GM12878 (cell line): ENCODE measurements at regions not wholly inside any gene's neighbourhood (a gene's known extent, or its start where the extent isn't known, plus 50 kb on each side); places are given as distances from the start of the nearest gene placed in this dataset.

Experiments used
- ATAC-seq: fragments of 200-7000 bp; cut with Tn5 transposase; 3 replicates; pipeline ENCODE4 v1.9.1; 2020; ENCODE audit warnings: mild to moderate bottlenecking, moderate library complexity
- BruUV-seq: library from RNA; stranded (reverse); fragments of 400-500 nt; replicated peaks from 2 replicates; lab custom pipeline; 2021; lab: Mats Ljungman, UMichigan
- CTCF ChIA-PET: fragments of 300-600 bp; sonication (Branson Sonifier 250); formaldehyde crosslinking; extraction: SDS; loops from one replicate; lab custom pipeline; 2021; ENCODE audit warnings: inconsistent platforms; lab: Yijun Ruan, JAX
- POLR2A ChIA-PET: fragments of 350-600 bp; formaldehyde crosslinking; extraction: SDS; loops from one replicate; lab custom pipeline; 2021; ENCODE audit warnings: inconsistent platforms; lab: Charles Lee
- RAD21 ChIA-PET: fragments of 300-600 bp; sonication (Branson Sonifier 250); formaldehyde crosslinking; loops from one replicate; lab custom pipeline; 2023; ENCODE audit warnings: antibody characterized with exemption; ENCODE audit not compliant: unreplicated experiment; lab: Charles Lee
- SMC1A ChIA-PET: fragments of 300-600 bp; sonication (Branson Sonifier 250); formaldehyde crosslinking; loops from one replicate; lab custom pipeline; 2023; ENCODE audit not compliant: unreplicated experiment, uncharacterized antibody; lab: Charles Lee
- DNase-seq: peaks from one replicate; pipeline ENCODE4 v3.0.0-alpha.2; 2011; ENCODE audit warnings: low read depth, low spot score
- FAIRE-seq: peaks from 3 replicates; lab custom pipeline; 2011; peaks lifted over from hg19 to GRCh38; lab: Jason Lieb, UNC
- H2AFZ ChIP-seq: 2 replicates; pipeline ENCODE4 v1.6.0; 2011; ENCODE audit warnings: low read depth, low read length, control low read depth; ENCODE audit not compliant: control insufficient read depth
- H3K27ac ChIP-seq: 2 replicates; pipeline ENCODE4 v1.5.1; 2011; ENCODE audit warnings: control low read depth; ENCODE audit not compliant: control insufficient read depth, insufficient read depth
- H3K27me3 ChIP-seq, 2 experiments: replicated peaks in 1 of 2; 2 replicates each; pipeline versions ENCODE4 v1.6.0 to v1.6.1; 2011; ENCODE audit warnings: low read length in 1 of 2; ENCODE audit not compliant: control insufficient read depth in 2 of 2, insufficient read depth in 2 of 2
- H3K36me3 ChIP-seq, 2 experiments: 2 replicates each; pipeline ENCODE4 v1.5.1; 2011; ENCODE audit warnings: low read length in 1 of 2; ENCODE audit not compliant: control insufficient read depth in 2 of 2, insufficient read depth in 2 of 2
- H3K4me1 ChIP-seq: 2 replicates; pipeline ENCODE4 v1.6.1; 2011; ENCODE audit warnings: mild to moderate bottlenecking, low read length, moderate library complexity, mixed read lengths; ENCODE audit not compliant: control insufficient read depth, insufficient read depth
- H3K4me2 ChIP-seq: 2 replicates; pipeline ENCODE4 v1.6.0; 2011; ENCODE audit warnings: control low read depth; ENCODE audit not compliant: control insufficient read depth, insufficient read depth
- H3K4me3 ChIP-seq: fragments of 200-600 bp; sonication (generic); 2 replicates; pipeline ENCODE4 v1.5.1; 2016
- H3K79me2 ChIP-seq: 2 replicates; pipeline ENCODE4 v1.6.0; 2011; ENCODE audit warnings: low read length; ENCODE audit not compliant: control insufficient read depth, insufficient read depth
- H3K9ac ChIP-seq: 2 replicates; pipeline ENCODE4 v1.8.0; 2011; ENCODE audit warnings: low read length, control low read depth, mixed read lengths; ENCODE audit not compliant: control insufficient read depth, insufficient read depth
- H3K9me3 ChIP-seq: replicated peaks from 3 replicates; pipeline ENCODE4 v1.5.1; 2011; ENCODE audit warnings: mild to moderate bottlenecking, low read length; ENCODE audit not compliant: control insufficient read depth, insufficient read depth
- H4K20me1 ChIP-seq: 2 replicates; pipeline ENCODE4 v1.6.0; 2011; ENCODE audit not compliant: control insufficient read depth, insufficient read depth
- CREM ChIP-seq: IDR thresholded peaks from 2 replicates; pipeline ENCODE4 v1.6.1; 2014; ENCODE audit warnings: antibody characterized with exemption, low read depth
- FOXK2 ChIP-seq: fragments of 450-650 bp; IDR thresholded peaks from 2 replicates; pipeline ENCODE4 v1.6.1; 2017; ENCODE audit warnings: mild to moderate bottlenecking, moderate library complexity
- HCFC1 ChIP-seq: fragments of 150-350 bp; IDR thresholded peaks from 2 replicates; pipeline ENCODE4 v1.6.1; 2014; ENCODE audit warnings: low read length
- HDAC2 ChIP-seq: fragments of 200-600 bp; sonication (generic); IDR thresholded peaks from 2 replicates; pipeline ENCODE4 v1.6.1; 2017
- IKZF1 ChIP-seq: fragments of 450-650 bp; conservative IDR thresholded peaks from 2 replicates; pipeline ENCODE4 v1.6.1; 2017; ENCODE audit warnings: antibody characterized with exemption, mild to moderate bottlenecking
- KDM1A ChIP-seq: fragments of 200-600 bp; sonication (generic); IDR thresholded peaks from 2 replicates; pipeline ENCODE4 v1.6.1; 2016; ENCODE audit warnings: borderline replicate concordance
- LARP7 ChIP-seq: fragments of 450-650 bp; IDR thresholded peaks from 2 replicates; pipeline ENCODE4 v1.6.1; 2017; ENCODE audit warnings: mild to moderate bottlenecking
- NFXL1 ChIP-seq: fragments of 450-650 bp; IDR thresholded peaks from 2 replicates; pipeline ENCODE4 v1.6.1; 2017; ENCODE audit warnings: antibody characterized with exemption, mild to moderate bottlenecking, borderline replicate concordance
- RBBP5 ChIP-seq: fragments of 200-600 bp; sonication (generic); conservative IDR thresholded peaks from 2 replicates; pipeline ENCODE4 v1.6.1; 2016
- SIX5 ChIP-seq: IDR thresholded peaks from 2 replicates; pipeline ENCODE4 v1.6.1; 2011; ENCODE audit warnings: mild to moderate bottlenecking, low read depth, low read length, moderate library complexity; ENCODE audit not compliant: severe bottlenecking
- SMC3 ChIP-seq: IDR thresholded peaks from 2 replicates; pipeline ENCODE4 v1.6.1; 2011; ENCODE audit warnings: low read length, improper control_type of control experiment, borderline replicate concordance
- STAT3 ChIP-seq: IDR thresholded peaks from 2 replicates; pipeline ENCODE4 v1.6.1; 2011; ENCODE audit warnings: low read depth, low read length, improper control_type of control experiment
- TAF1 ChIP-seq: IDR thresholded peaks from 2 replicates; pipeline ENCODE4 v1.6.1; 2011; ENCODE audit warnings: mild to moderate bottlenecking, low read depth, low read length, borderline replicate concordance
- TBL1XR1 ChIP-seq: IDR thresholded peaks from 2 replicates; pipeline ENCODE4 v1.6.1; 2012; ENCODE audit warnings: low read depth, low read length, improper control_type of control experiment
- ZBED1 ChIP-seq: IDR thresholded peaks from 2 replicates; pipeline ENCODE4 v1.6.1; 2016; ENCODE audit warnings: borderline replicate concordance
- WGBS: methylation state at CpG from one replicate; pipeline ENCODE4 v1.1.6; 2016; ENCODE audit warnings: low lambda C conversion rate; ENCODE audit not compliant: insufficient replicate concordance, insufficient coverage; ENCODE audit errors: missing lambda C conversion rate; 5-methylcytosine and 5-hydroxymethylcytosine counted together
- in situ Hi-C: fragments of 300-500 bp; cut with MboI; formaldehyde crosslinking; loops from 9 replicates; pipeline ENCODE4 v1.14.3; 2018; ENCODE audit warnings: mixed read lengths
- intact Hi-C: fragments of 100-400 bp; cut with micrococcal nuclease; formaldehyde crosslinking; loops from one replicate; pipeline ENCODE4 v1.14.2; 2022; ENCODE audit not compliant: unreplicated experiment
- TF ChIP-seq, protein P1 (sequence below): IDR thresholded peaks from 2 replicates; pipeline ENCODE4 v1.6.1; 2012; ENCODE audit warnings: improper control_type of control experiment, low read depth, low read length; ENCODE audit not compliant: insufficient replicate concordance

DNA sequence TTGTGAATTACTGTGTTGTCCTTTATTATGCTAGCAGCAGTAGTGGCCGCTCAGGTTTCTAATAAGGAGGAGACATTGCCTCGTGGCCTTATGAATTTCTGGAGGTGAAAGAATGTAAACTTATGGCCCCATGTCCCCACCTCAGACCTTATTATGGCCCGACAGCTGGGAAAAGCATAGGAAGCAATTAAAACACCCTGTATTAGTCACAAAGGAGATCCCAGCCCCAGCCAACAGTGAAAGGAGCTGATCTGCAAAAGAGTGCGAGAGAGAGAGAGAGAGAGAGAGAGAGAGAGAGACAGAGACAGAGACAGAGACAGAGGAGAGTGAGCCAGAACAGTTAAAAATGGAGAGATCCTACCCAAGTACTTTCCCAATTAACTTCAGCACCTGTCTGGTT is 269.3 kb downstream of the DMRT2 start:
- SMC1A ChIA-PET, result interaction anchor here (1.2 to 2.6 kb wide), 3 partner anchors 11 to 46 kb away, joined by 3 to 11 read pairs (median 5); no protein-coding TSS in a partner anchor
- DNase-seq, result no peak
- POLR2A ChIA-PET, result interaction anchor here (0.5 to 0.7 kb wide), 3 partner anchors 89 to 291 kb away, joined by 3 to 5 read pairs (median 5); no protein-coding TSS in a partner anchor
- in situ Hi-C loops, result no loop called here
- H3K27me3 ChIP-seq, result no peaks in the 10 kb centered on the region; a peak in 2 of 4 replicates
- RAD21 ChIA-PET, result interaction anchor here (1.0 kb wide), 1 partner anchor 50 kb away, joined by 3 read pairs; no protein-coding TSS in a partner anchor
- no peak overlapping the region for H3K9ac ChIP-seq
- TF ChIP-seq TAF1 (no peak), NFXL1 (no peak), IKZF1 (no peak), HCFC1 (no peak), RBBP5 (no peak), KDM1A (no peak), SMC3 (no peak), SIX5 (no peak), ZBED1 (no peak), HDAC2 (no peak), LARP7 (no peak), TBL1XR1 (no peak), FOXK2 (no peak), STAT3 (no peak), CREM (no peak)
- TF ChIP-seq, protein P1, sequence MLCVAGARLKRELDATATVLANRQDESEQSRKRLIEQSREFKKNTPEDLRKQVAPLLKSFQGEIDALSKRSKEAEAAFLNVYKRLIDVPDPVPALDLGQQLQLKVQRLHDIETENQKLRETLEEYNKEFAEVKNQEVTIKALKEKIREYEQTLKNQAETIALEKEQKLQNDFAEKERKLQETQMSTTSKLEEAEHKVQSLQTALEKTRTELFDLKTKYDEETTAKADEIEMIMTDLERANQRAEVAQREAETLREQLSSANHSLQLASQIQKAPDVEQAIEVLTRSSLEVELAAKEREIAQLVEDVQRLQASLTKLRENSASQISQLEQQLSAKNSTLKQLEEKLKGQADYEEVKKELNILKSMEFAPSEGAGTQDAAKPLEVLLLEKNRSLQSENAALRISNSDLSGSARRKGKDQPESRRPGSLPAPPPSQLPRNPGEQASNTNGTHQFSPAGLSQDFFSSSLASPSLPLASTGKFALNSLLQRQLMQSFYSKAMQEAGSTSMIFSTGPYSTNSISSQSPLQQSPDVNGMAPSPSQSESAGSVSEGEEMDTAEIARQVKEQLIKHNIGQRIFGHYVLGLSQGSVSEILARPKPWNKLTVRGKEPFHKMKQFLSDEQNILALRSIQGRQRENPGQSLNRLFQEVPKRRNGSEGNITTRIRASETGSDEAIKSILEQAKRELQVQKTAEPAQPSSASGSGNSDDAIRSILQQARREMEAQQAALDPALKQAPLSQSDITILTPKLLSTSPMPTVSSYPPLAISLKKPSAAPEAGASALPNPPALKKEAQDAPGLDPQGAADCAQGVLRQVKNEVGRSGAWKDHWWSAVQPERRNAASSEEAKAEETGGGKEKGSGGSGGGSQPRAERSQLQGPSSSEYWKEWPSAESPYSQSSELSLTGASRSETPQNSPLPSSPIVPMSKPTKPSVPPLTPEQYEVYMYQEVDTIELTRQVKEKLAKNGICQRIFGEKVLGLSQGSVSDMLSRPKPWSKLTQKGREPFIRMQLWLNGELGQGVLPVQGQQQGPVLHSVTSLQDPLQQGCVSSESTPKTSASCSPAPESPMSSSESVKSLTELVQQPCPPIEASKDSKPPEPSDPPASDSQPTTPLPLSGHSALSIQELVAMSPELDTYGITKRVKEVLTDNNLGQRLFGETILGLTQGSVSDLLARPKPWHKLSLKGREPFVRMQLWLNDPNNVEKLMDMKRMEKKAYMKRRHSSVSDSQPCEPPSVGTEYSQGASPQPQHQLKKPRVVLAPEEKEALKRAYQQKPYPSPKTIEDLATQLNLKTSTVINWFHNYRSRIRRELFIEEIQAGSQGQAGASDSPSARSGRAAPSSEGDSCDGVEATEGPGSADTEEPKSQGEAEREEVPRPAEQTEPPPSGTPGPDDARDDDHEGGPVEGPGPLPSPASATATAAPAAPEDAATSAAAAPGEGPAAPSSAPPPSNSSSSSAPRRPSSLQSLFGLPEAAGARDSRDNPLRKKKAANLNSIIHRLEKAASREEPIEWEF, result no peak
- WGBS, result 9% methylated on average over 4 of the region's 4 CpGs
- CTCF ChIA-PET, result no interaction called here
- no peak overlapping the region for H3K27ac ChIP-seq
- intact Hi-C loops, result no loop called here
- ATAC-seq, result no peak
- BruUV-seq, result no TSS peak
- no peaks in the 10 kb centered on the region for H4K20me1 ChIP-seq
- no peaks in the 10 kb centered on the region for H3K9me3 ChIP-seq
- no peak overlapping the region for H3K4me3 ChIP-seq
- H3K4me2 ChIP-seq, result no peak overlapping the region
- no peaks in the 10 kb centered on the region for H3K79me2 ChIP-seq
- FAIRE-seq, result no peak
- no peaks in the 10 kb centered on the region for H3K36me3 ChIP-seq
- H3K4me1 ChIP-seq, result no peaks in the 10 kb centered on the region
- H2AFZ ChIP-seq, result no peak overlapping the region
